ENCODE measurements at regions not wholly inside any gene's neighbourhood (a gene's known extent, or its start where the extent isn't known, plus 50 kb on each side); places are given as distances from the start of the nearest gene placed in this dataset.

DNA sequence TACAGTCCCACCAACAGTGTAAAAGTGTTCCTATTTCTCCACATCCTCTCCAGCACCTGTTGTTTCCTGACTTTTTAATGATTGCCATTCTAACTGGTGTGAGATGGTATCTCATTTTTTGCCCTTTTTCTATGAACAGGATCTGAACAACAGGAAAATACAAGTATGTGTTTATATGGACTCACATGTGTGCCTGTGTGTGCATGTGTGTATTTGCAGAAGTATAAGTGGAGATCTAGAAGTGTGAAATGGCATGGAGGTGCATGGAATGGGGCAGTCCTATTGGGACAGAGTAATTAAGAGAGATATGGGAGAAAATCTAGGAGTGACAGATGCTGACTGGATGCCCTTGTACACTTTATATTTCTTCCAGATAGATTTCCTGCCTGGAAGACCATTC, 111.6 kb upstream of the PCGF5 start:
- Histone ChIP-seq H3K79me2 (ENCODE audit: control insufficient read depth, insufficient read depth, low read length) (no peaks in the 10 kb centered on the region), H3K4me3 (ENCODE audit: low read length) (no peak overlapping the region), H3K4me2 (ENCODE audit: low read length) (no peak overlapping the region), H2BK5ac (ENCODE audit: low read length) (no peak overlapping the region), H2AK5ac (ENCODE audit: low read length) (no peak overlapping the region), H4K8ac (ENCODE audit: low read depth, low read length) (no peak overlapping the region), H3K27ac (ENCODE audit: low read depth, low read length) (no peak overlapping the region), H3K23ac (ENCODE audit: low read length) (no peak overlapping the region), H3K9ac (ENCODE audit: low read length) (no peak overlapping the region), H2BK15ac (replicated peaks; ENCODE audit: low read depth) (no peak overlapping the region), H3K4me1 (ENCODE audit: control insufficient read depth, low read depth, low read length) (no peaks in the 10 kb centered on the region), H3K18ac (ENCODE audit: low read length) (no peak overlapping the region), H3K36me3 (ENCODE audit: control insufficient read depth, insufficient read depth, low read length) (no peaks in the 10 kb centered on the region), H2BK120ac (ENCODE audit: low read depth, low read length) (no peak overlapping the region), H3K79me1 (ENCODE audit: low read length) (no peaks in the 10 kb centered on the region), H4K5ac (ENCODE audit: low read length) (no peak overlapping the region), H3K56ac (ENCODE audit: low read length) (no peak overlapping the region), H3K4ac (ENCODE audit: low read depth, low read length) (no peak overlapping the region), H3K27me3 (ENCODE audit: insufficient read depth, low read length, poor library complexity) (no peaks in the 10 kb centered on the region)
- DNase-seq: no peak

DNA sequence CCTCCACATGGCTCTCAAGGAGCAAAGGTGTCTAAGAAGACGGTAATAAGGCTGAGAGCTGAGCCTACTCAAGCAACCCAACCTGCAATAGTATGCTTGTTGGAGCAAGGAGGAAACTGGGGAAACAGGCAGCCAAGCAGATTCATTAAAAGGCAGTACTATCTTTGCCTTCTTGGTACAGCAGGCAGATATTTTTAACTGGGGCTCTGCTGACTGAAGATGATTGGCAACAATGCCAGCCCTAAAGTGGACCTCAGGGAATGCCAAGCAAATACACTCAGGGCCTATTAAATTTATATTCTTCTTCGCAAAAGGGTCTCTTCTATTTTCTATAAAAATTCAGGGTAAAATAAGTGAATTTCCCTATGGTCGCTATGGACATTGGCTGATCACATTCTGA, 109.4 kb upstream of the PCGF5 start:
- Histone ChIP-seq H3K4me1 (ENCODE audit: control insufficient read depth, low read depth, low read length) (no peaks in the 10 kb centered on the region), H4K5ac (ENCODE audit: low read length) (no peak overlapping the region), H2BK5ac (ENCODE audit: low read length) (no peak overlapping the region), H3K79me1 (ENCODE audit: low read length) (no peaks in the 10 kb centered on the region), H2AK5ac (ENCODE audit: low read length) (no peak overlapping the region), H3K79me2 (ENCODE audit: control insufficient read depth, insufficient read depth, low read length) (no peaks in the 10 kb centered on the region), H3K27me3 (ENCODE audit: insufficient read depth, low read length, poor library complexity) (no peaks in the 10 kb centered on the region), H3K9ac (ENCODE audit: low read length) (no peak overlapping the region), H3K23ac (ENCODE audit: low read length) (no peak overlapping the region), H3K18ac (ENCODE audit: low read length) (no peak overlapping the region), H3K27ac (ENCODE audit: low read depth, low read length) (no peak overlapping the region), H3K4ac (ENCODE audit: low read depth, low read length) (no peak overlapping the region), H2BK120ac (ENCODE audit: low read depth, low read length) (no peak overlapping the region), H3K56ac (ENCODE audit: low read length) (no peak overlapping the region), H3K36me3 (ENCODE audit: control insufficient read depth, insufficient read depth, low read length) (no peaks in the 10 kb centered on the region), H2BK15ac (replicated peaks; ENCODE audit: low read depth) (no peak overlapping the region), H3K4me3 (ENCODE audit: low read length) (no peak overlapping the region), H3K4me2 (ENCODE audit: low read length) (no peak overlapping the region), H4K8ac (ENCODE audit: low read depth, low read length) (no peak overlapping the region)
- no peak for DNase-seq
- no CpG with 5 or more reads among the region's 3 CpGs for WGBS (ENCODE audit: extremely low coverage, insufficient coverage, low lambda C conversion rate)

GRCh38 chr10:91115618-91116390, 104.7 kb upstream of the PCGF5 start:
- Histone ChIP-seq H3K79me1 (ENCODE audit: low read length) (no peaks in the 10 kb centered on the region), H3K27me3 (ENCODE audit: insufficient read depth, low read length, poor library complexity) (no peaks in the 10 kb centered on the region), H3K18ac (ENCODE audit: low read length) (no peak overlapping the region), H2BK15ac (replicated peaks; ENCODE audit: low read depth) (no peak overlapping the region), H2BK120ac (ENCODE audit: low read depth, low read length) (no peak overlapping the region), H2BK5ac (ENCODE audit: low read length) (no peak overlapping the region), H3K36me3 (ENCODE audit: control insufficient read depth, insufficient read depth, low read length) (no peaks in the 10 kb centered on the region), H3K27ac (ENCODE audit: low read depth, low read length) (no peak overlapping the region), H3K9ac (ENCODE audit: low read length) (no peak overlapping the region), H3K4me3 (ENCODE audit: low read length) (no peak overlapping the region), H4K5ac (ENCODE audit: low read length) (no peak overlapping the region), H3K4me1 (ENCODE audit: control insufficient read depth, low read depth, low read length) (no peaks in the 10 kb centered on the region), H3K79me2 (ENCODE audit: control insufficient read depth, insufficient read depth, low read length) (no peaks in the 10 kb centered on the region), H2AK5ac (ENCODE audit: low read length) (no peak overlapping the region), H3K4ac (ENCODE audit: low read depth, low read length) (no peak overlapping the region), H3K4me2 (ENCODE audit: low read length) (no peak overlapping the region), H3K56ac (ENCODE audit: low read length) (no peak overlapping the region), H3K23ac (ENCODE audit: low read length) (no peak overlapping the region), H4K8ac (ENCODE audit: low read depth, low read length) (no peak overlapping the region)
- no peak for DNase-seq
- no CpG with 5 or more reads among the region's 9 CpGs for WGBS (ENCODE audit: extremely low coverage, insufficient coverage, low lambda C conversion rate)

GRCh38 chr10:91117505-91117904, 103.0 kb upstream of the PCGF5 start:
- no peak for DNase-seq
- Histone ChIP-seq H3K79me1 (ENCODE audit: low read length) (no peaks in the 10 kb centered on the region), H2AK5ac (ENCODE audit: low read length) (no peak overlapping the region), H3K9ac (ENCODE audit: low read length) (no peak overlapping the region), H3K4me2 (ENCODE audit: low read length) (no peak overlapping the region), H2BK5ac (ENCODE audit: low read length) (no peak overlapping the region), H3K4ac (ENCODE audit: low read depth, low read length) (no peak overlapping the region), H3K79me2 (ENCODE audit: control insufficient read depth, insufficient read depth, low read length) (no peaks in the 10 kb centered on the region), H3K18ac (ENCODE audit: low read length) (no peak overlapping the region), H4K8ac (ENCODE audit: low read depth, low read length) (no peak overlapping the region), H2BK120ac (ENCODE audit: low read depth, low read length) (no peak overlapping the region), H3K4me3 (ENCODE audit: low read length) (no peak overlapping the region), H3K27me3 (ENCODE audit: insufficient read depth, low read length, poor library complexity) (no peaks in the 10 kb centered on the region), H2BK15ac (replicated peaks; ENCODE audit: low read depth) (no peak overlapping the region), H3K36me3 (ENCODE audit: control insufficient read depth, insufficient read depth, low read length) (no peaks in the 10 kb centered on the region), H4K5ac (ENCODE audit: low read length) (no peak overlapping the region), H3K4me1 (ENCODE audit: control insufficient read depth, low read depth, low read length) (no peaks in the 10 kb centered on the region), H3K23ac (ENCODE audit: low read length) (no peak overlapping the region), H3K56ac (ENCODE audit: low read length) (no peak overlapping the region), H3K27ac (ENCODE audit: low read depth, low read length) (no peak overlapping the region)
- WGBS (ENCODE audit: extremely low coverage, insufficient coverage, low lambda C conversion rate): no CpG with 5 or more reads among the region's 2 CpGs

- Histone ChIP-seq H3K79me1 (ENCODE audit: low read length) (no peaks in the 10 kb centered on the region), H3K4me3 (ENCODE audit: low read length) (no peak overlapping the region), H3K18ac (ENCODE audit: low read length) (no peak overlapping the region), H2BK15ac (replicated peaks; ENCODE audit: low read depth) (no peak overlapping the region), H4K8ac (ENCODE audit: low read depth, low read length) (no peak overlapping the region), H2AK5ac (ENCODE audit: low read length) (no peak overlapping the region), H4K5ac (ENCODE audit: low read length) (no peak overlapping the region), H2BK5ac (ENCODE audit: low read length) (no peak overlapping the region), H2BK120ac (ENCODE audit: low read depth, low read length) (no peak overlapping the region), H3K27me3 (ENCODE audit: insufficient read depth, low read length, poor library complexity) (no peaks in the 10 kb centered on the region), H3K4me1 (ENCODE audit: control insufficient read depth, low read depth, low read length) (no peaks in the 10 kb centered on the region), H3K9ac (ENCODE audit: low read length) (no peak overlapping the region), H3K4ac (ENCODE audit: low read depth, low read length) (no peak overlapping the region), H3K79me2 (ENCODE audit: control insufficient read depth, insufficient read depth, low read length) (no peaks in the 10 kb centered on the region), H3K4me2 (ENCODE audit: low read length) (no peak overlapping the region), H3K56ac (ENCODE audit: low read length) (no peak overlapping the region), H3K27ac (ENCODE audit: low read depth, low read length) (no peak overlapping the region), H3K36me3 (ENCODE audit: control insufficient read depth, insufficient read depth, low read length) (no peaks in the 10 kb centered on the region), H3K23ac (ENCODE audit: low read length) (no peak overlapping the region)
- no peak for DNase-seq
- no CpG with 5 or more reads among the region's 2 CpGs for WGBS (ENCODE audit: extremely low coverage, insufficient coverage, low lambda C conversion rate)
Measured at GRCh38 chr10:91120348-91120747, 100.1 kb upstream of the PCGF5 start.

DNA sequence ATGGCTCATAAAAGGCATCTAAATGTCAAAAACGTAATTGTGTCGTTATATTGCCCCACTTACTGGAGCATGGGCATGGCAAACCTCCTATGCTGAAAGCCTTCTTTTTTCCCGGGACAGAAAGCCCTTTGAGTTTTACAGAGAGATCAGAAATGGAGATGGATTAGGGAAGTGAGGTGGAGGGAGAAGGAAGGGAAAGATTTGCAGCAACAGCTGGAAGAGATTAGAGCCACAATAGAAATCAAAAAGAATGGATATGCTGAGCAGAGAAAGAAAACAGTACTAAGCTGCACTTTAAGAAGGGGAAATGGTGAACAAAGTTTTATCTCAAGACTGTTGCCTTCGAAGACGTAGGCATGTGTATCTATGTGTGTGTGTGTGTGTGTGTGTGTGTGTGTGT, 97.2 kb upstream of the PCGF5 start:
- H3K9ac ChIP-seq (ENCODE audit: low read length): no peak overlapping the region
- no CpG with 5 or more reads among the region's 5 CpGs for WGBS (ENCODE audit: extremely low coverage, insufficient coverage, low lambda C conversion rate)
- H3K4me1 ChIP-seq (ENCODE audit: control insufficient read depth, low read depth, low read length): no peaks in the 10 kb centered on the region
- H2BK15ac ChIP-seq (replicated peaks; ENCODE audit: low read depth): no peak overlapping the region
- H3K23ac ChIP-seq (ENCODE audit: low read length): no peak overlapping the region
- no peak for DNase-seq
- no peaks in the 10 kb centered on the region for H3K79me1 ChIP-seq (ENCODE audit: low read length)
- H2BK120ac ChIP-seq (ENCODE audit: low read depth, low read length): no peak overlapping the region
- no peak overlapping the region for H2BK5ac ChIP-seq (ENCODE audit: low read length)
- H3K27ac ChIP-seq (ENCODE audit: low read depth, low read length): no peak overlapping the region
- no peak overlapping the region for H2AK5ac ChIP-seq (ENCODE audit: low read length)
- H4K8ac ChIP-seq (ENCODE audit: low read depth, low read length): no peak overlapping the region
- no peak overlapping the region for H3K4ac ChIP-seq (ENCODE audit: low read depth, low read length)
- no peak overlapping the region for H3K56ac ChIP-seq (ENCODE audit: low read length)
- no peaks in the 10 kb centered on the region for H3K79me2 ChIP-seq (ENCODE audit: control insufficient read depth, insufficient read depth, low read length)
- H3K4me3 ChIP-seq (ENCODE audit: low read length): no peak overlapping the region
- H3K18ac ChIP-seq (ENCODE audit: low read length): no peak overlapping the region
- H3K36me3 ChIP-seq (ENCODE audit: control insufficient read depth, insufficient read depth, low read length): no peaks in the 10 kb centered on the region
- H4K5ac ChIP-seq (ENCODE audit: low read length): no peak overlapping the region
- no peak overlapping the region for H3K4me2 ChIP-seq (ENCODE audit: low read length)
- no peaks in the 10 kb centered on the region for H3K27me3 ChIP-seq (ENCODE audit: insufficient read depth, low read length, poor library complexity)

All from mesendoderm (in vitro differentiated cells).